Midbrain (tissue), 1 donor: ENCODE measurements at regions not wholly inside any gene's neighbourhood (a gene's known extent, or its start where the extent isn't known, plus 50 kb on each side); places are given as distances from the start of the nearest gene placed in this dataset.
A peak's percentile ranks its signal among the peaks of the same experiment; 100 is the strongest.

ENCODE experiments used
- DNase-seq: peaks from one replicate; lab custom pipeline; 2025; lab: John Stamatoyannopoulos, UW

DNA sequence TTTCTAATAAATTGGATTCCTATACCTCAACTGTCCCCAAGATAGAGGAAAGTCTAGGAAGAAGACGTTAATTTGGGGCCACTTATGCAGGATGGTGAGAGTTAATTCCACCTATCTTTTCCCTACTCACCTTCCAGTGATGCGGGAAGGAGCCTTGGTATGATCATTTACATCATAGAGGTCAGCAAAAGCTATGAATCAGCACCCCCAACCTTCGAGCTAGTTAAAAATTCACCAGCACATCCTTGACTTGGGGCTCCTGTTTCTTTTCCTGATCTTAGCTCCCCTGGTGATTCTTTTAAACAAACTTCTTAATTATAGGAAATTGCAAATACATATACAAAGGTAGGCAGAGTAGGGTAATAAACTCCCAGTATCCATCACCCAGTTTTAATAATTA is 366.6 kb downstream of the SOX2 start:
- no peak for DNase-seq

DNA sequence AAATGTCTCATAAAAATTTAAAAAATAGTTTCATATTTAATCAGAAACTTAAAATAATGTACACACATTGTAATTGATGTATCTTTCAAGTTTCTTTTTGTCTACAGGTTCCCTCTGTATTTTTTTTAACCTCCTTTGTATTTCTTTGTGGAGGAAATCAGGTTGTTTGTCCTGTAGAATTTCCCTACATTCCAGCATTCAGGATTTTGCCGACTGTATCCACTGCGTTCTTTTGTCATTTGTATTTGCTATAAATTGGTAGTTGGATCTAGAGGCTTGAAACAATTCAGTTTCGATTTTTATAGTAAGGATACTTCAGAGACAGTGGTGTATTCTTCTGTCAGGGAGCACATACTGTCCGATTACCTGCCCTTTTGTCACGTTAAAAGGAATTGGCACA is 367.2 kb downstream of the SOX2 start:
- DNase-seq, result no peak

DNA sequence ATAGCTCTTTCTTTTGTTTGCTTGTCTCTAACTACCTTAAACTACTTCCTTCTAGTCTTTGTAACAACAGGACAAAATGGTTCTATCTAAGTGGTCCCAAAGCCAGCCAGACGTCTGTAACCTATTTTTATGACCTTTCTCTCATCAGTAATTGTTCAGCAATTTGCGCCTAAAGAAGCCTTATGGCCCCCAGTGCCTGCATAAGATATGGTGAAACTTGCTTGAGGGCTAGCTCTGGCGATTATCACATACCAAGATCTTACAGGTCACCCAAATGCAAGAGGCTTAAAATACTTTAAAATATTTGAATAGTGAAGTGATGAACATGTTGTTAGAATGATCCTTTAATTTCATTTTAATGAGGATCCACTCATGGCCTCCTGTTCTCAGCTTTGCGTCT is 369.4 kb downstream of the SOX2 start:
- no peak for DNase-seq

DNA sequence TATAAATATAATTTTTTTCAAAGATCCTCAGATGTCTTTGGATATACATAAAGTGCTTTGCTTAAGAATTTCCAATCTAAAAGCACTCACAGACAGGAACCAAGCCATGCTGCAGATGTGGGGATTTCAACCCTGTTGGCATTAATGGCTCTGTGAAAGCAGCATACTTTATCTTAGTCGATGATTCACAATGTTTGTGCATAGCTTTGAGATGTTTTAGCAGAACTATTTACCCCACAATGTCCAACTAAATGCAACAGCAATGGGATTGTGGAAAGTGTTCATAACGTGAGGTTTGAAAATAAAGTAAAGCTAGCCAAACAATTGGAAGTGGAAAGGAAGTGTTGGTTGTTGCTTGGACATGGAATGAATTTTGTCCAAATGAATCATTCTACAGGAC is 371.4 kb downstream of the SOX2 start:
- DNase-seq, result no peak

DNA sequence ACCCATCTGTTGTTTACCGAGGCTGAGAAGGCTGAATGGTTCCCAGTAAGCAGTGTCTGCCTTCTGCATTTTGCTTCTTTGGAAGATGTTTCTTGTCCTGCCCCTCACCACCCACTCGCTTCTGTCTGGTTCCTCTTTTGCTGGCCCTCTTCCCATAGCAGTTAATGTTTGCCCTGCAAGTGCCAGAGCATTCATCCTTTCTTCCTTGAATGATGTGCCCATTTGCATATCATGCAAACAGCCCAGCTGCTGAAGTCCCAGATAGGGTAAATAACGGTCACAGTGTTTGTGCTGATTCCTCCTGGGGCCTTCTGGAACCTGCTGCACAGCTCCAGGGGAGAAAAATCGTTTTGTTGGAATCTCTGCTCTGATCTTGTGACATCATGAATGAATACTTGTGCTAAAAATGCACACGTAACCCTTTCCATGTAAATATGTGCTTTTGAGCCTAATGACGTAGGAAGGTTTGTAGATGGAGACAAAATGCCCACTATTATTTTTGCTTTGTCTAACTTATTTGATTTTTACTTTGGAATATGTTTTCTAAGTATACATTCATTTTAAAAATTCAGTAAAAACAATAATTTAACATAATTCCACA is 381.0 kb downstream of the SOX2 start:
- peak; percentile 62 for DNase-seq

DNA sequence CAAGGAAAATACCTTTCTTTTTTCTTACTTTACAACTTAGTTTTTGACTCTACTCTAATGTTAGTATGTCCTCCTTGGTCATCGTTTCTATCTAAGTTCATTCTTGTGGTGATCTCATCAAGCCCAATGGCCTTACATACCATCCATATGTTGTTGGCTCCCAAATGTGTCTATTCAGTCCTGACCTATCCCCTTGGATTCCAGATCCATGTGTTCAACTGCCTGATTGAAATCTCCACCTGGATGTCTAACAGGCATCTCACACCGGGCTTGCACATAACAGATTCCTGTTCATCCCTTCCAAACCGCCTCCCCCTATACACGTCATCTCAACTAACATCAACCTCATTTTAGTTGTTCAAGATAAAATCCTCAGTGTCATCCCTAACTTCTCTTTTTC is 382.6 kb downstream of the SOX2 start:
- DNase-seq, result no peak

DNA sequence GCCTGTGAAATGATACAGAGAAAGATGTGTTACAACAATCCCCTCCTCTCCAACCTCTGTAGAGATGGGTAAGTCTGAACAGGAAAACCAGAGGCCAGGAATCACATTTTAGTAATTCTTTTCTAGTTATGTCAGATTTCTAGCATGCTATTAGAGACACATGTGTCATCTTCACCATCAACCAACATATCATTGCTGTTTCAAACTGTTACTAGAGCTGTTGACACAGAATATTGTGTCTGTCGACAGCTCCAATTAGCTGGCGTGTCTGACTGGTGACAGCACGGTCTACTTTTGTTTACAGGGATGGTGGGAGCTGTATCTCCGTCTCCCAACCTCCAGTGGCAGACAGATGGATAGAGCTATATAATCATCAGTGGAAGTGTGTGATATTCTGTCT is 393.2 kb downstream of the SOX2 start:
- no peak for DNase-seq

DNA sequence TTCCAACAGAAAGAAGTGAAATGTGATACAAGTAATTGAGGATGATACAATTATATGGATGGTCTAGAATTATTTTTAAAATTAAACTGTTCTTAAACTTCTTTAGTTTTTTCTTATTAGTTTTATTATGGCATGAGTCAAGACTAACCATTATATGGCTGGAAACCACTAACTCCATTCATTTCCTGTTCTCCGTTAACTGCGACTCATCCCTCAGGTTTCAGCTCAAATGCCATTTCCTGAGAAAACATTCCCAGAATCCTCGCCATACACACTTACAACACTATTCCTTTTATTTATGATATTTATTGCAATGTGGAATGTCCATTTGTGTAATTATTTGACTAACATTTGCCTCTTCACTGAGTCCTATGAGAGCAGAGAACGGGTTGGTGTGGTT is 394.1 kb downstream of the SOX2 start:
- DNase-seq, result no peak

DNA sequence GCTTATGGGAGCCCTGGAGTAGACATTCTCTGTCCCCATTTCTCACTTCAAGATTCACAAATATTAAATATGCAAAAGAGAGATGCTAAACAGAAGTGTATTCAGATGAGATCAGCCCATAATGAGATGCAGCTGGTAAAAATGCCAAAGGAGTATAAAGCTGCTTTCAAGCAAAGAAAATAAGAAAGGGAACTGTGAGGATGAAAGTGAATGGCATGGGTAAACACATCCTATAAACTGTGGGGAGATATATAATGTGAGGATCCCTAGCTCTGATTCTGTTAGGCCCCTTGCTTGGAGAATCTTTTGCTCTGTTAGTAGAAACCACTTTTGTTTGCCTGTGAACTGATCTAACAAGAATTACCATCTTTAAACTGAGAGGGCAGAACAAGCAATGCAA is 396.6 kb downstream of the SOX2 start:
- DNase-seq, result peak; percentile 20

DNA sequence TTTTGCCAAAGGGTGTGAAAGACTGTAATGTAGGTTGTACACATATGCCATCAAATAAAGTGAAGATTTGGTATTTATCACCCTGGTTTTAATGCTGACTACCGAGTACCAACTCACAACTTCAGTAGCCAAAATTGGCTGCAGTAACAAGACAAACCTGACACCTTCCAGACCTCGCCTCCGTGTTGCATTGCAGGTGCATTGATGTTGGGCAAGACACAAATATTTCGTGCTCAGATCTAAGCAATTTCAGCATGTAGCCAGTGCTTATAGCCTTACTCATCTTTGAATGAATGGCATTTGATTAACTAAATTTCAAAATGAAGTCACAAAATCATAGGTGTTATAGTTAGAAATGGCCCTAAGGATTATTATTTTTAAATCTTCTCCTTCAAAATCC is 400.2 kb downstream of the SOX2 start:
- DNase-seq, result no peak

DNA sequence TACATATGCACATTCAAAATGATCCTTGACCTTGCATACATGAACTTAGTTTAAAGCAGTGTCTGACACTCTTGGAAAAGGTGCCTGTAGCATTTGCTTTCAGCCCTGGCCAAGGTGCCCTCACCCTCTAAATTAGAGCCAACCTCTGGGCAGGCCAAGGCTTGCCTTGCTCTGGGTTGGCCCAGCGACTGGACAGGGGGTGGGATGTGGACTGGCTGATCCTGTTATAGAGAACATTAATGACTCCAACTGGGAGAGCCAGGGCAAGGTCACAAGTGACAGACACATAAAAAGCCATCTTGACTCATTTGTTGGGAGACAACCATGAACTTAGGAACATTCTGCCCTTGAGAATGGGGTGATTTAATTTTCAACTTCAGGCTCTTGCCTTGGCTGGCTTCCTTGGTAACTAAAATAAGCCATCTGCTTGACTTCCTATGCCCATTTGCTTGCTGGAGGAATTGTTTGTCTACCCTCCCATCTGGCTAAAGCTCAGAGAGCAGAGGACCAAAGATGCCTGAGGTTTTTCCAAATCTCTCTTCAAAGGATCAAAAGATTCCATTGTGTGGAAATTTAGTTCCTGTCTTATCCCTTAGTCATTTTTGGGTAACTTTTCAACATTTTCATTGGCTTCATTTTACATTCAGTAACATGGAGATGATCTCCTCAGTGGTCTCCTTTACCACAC is 403.7 kb downstream of the SOX2 start:
- DNase-seq, result no peak

DNA sequence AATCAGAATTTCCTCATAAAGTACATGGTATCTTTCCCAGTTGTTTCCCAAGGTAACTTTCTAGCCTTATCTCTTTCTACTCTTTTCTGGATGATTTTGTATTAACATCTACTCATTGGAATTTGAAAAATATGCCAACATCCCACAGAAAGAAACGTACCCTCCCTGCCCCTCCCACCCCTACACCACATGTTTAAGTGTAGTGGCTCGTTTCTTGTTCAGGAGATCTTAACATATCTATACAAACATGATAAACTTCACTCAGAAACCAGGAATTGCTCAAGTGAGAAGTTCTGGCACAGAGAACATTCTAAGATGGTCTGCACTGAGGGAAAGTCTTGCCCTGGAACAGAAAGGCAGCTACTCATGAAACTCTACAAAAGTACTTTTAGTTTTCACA is 404.7 kb downstream of the SOX2 start:
- DNase-seq, result no peak

DNA sequence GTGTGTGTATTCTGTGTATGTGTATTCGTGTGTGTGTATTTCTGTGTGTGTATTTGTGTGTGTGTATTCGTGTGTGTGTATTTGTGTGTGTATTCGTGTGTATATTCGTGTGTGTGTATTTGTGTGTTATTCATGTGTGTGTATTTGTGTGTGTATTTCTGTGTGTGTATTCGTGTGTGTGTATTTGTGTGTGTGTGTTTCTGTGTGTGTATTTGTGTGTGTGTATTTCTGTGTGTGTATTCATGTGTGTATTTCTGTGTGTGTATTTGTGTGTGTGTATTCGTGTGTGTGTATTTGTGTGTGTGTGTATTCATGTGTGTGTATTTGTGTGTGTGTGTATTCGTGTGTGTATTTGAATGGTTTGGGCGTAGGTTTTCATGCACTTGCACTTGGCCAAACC is 405.4 kb downstream of the SOX2 start:
- no peak for DNase-seq

DNA sequence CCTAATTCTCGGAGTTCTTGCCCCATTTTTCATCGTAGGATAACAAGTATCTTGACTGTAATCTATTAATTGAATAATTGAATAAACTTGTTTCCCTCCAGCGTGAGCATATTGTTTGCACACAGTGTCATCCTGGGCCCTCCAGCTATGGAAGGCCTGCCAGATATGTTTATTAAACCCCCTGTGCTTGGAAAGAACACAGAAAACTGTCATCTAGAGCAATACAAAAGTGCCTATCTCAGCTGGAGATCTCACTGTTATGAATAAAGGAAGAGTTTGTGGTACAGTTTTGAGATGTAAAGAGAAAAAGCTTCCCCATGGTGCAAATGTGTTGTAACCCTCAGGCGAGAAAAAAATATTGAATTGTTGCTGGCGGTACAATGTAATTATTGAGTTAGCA is 405.9 kb downstream of the SOX2 start:
- DNase-seq, result no peak

DNA sequence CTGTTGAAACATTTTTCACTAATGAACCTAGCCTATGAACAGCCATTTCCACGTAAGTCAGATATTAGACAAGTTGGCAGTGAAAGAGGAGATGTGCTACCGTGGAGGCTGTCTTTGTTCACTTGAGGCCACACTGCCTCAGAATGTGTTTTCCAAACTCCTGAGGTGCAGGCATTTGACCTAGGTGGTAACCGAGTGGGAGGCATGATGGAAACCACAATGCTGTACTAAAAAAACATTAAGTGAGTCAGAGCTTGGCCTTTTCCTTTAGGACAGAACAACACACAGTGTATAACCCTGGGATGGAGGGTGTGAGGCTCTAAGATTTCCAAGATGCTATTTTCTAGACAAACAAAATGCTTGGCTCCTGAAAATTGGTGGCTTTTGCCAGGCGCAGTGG is 406.3 kb downstream of the SOX2 start:
- DNase-seq, result no peak

DNA sequence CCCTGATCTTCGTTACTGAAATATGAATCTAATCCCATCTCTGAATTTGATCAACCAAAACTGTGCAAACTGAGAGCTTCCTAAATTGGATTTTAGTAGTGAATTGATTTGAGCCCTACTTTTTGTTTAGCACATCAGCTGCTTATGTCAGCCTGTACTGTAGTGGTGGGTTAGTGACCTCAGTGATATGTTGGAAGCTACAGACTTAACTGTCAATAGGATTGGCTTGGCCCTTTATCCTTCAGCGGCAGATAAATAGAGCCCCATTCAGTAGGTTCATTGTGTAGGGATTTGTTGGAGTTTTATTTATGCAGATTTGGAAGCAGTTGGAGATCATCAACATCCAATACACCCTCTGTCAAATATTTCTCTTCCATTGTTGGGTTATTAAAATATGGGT is 409.7 kb downstream of the SOX2 start:
- DNase-seq, result no peak

DNA sequence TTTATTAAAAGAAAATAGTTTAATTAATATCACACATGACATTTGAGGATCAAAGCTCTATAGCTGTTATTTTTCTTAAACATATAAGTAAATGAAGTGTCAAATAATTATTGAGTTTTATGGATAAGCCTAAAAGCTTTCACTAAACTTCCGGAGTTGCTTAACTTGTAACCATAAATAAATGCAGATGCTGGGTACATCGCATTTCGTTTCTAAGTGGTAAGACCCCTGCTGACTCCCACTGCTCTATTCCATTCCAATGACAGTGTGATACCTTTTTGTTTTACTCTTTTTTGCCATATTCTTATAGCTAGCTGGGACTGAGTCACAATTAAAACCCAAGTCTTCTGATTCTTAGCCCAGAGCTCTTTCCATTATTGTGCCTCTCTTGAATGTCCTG is 411.1 kb downstream of the SOX2 start:
- no peak for DNase-seq

DNA sequence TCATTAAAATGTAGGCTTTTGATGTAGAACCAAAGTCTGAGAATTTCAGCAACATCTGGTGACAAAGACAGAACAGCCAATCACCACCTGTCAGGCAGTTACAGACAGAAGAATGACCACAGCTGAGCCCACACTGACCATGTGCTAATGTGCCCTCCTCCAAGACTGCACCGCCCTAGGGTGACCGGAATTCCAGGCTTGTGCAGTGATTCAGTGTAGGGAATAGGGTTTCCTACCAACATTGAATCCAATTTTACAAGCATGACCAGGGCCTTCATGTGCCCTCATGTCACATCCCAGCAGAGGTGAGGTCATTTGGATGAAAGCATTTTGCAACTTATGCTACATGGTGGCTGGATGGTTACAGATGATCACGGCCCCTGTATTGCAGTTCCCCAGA is 412.5 kb downstream of the SOX2 start:
- DNase-seq, result no peak

DNA sequence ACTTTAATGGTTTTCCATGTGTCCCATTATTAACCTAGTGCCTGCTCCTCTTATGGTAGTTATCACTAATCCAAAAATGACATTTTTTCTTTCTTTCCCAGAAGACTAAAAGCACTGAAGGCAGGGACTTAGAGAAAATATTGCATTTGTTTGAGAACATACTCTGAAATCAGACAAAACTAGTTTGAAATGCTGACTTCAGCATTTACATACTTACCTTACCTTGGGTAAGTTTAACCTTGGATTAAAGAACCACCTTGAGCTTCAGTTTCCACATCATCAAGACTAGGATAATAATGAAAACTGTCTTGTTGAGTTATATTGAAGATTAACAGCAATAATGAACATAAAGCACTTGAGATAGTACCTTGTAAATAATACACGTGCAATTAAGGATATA is 413.0 kb downstream of the SOX2 start:
- DNase-seq, result no peak

DNA sequence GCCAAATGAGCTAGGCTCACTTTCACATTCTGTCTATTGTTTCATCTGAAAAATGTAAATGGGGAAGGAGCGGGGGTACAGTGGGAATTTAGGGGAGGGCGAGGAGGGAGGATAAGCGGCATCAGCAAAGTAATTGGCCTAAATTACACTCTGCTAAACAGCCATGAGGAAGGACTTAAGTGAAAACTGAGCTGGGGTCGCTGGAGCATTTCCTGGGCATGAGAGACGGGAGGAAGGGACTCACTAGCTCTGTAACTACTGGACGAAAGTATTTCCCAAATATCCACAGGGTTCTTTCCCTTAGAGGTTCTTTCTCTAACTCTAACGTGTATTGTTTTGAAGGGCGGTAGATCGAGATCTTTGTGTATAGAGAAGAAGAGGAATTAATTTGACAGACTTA is 418.0 kb downstream of the SOX2 start:
- no peak for DNase-seq

DNA sequence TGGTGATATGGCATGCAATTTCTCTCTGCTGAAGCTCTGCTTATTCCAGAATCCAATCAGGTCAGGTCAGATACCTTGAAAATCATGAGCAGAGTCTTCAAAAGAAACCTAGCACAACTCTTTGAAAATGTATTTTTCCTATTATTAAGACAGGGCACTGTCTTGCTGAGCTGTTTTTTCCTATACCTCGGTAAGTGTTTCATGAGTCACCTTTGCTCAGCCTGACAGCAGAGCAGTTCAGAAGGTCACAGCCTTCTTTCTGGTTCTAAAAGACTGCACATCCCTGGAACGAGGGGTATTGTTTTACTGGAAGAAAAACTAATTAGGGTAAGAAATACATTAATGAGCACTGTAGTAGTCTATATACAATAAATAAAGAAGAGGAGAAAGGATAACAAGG is 422.0 kb downstream of the SOX2 start:
- DNase-seq, result no peak

DNA sequence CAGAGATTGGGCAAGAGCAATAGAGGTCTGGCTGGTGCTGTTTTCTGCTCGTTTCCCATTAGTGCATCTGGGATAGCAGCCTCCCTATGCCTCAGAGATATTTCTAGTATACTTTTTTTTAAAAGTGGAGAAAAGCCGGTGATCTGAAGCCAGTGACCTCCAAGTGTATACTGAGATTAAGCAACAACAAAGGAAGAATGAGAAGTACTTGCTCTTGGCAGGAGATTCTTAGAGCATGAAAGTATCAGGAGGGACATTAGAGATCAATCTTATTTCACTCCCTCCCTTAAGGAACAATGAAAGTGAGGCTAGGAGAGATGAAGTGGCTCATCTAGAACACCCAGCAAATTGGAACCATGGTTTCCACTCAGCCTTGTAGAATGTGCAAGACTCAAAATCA is 423.3 kb downstream of the SOX2 start:
- DNase-seq, result no peak

DNA sequence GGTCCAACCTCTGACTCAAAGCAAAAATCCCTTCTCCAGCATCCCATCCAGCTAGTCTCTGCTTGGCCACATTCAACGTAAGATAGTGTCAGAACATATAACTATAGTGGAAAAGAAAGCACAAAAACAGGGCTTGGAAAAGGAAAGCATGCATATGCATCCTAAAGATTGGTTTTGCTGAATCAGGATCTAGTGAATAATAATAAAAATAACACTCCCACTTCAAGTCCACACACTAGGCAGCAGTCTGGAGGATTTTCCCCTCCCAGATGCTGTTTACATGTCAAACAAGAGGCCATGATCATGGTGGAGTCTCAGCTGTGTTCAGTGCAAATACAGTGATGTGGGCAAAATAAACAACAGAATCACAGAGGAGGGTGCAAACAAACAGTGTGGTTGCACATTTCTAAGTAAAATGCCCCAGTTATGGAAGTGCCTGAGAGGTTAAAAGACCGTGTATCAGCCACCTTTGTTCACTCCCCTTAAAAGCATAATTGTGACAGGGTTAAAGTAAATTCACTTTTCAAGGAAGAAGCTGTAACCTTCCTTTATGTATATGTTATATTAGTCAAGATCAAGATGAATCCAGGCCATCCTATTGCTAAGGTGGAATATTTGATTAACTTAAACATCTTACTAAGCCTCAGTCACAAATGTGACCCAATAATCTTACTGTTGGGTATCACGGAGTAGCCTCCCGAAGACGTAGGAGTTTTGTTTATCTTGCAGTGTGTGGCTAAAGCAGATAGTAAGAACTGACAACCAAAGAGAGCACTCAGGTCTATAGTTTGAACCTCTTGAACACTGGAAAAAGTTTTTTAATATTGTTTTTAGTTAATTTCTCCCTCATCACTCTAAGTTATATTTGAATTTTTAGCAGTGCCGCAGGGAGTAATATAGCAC is 424.5 kb downstream of the SOX2 start:
- DNase-seq, result no peak
